WTC11 (cell line): ENCODE measurements at regions not wholly inside any gene's neighbourhood (a gene's known extent, or its start where the extent isn't known, plus 50 kb on each side); places are given as distances from the start of the nearest gene placed in this dataset.

Experiments
- ATAC-seq: fragments of 200-7000 bp; cut with Tn5 transposase; 2 replicates; pipeline ENCODE4 v1.10.0; 2021; ENCODE audit warnings: mild to moderate bottlenecking, moderate library complexity
- CTCF ChIA-PET: fragments of 300-600 bp; sonication (Branson Sonifier 250); formaldehyde crosslinking; loops from one replicate; lab custom pipeline; 2021; ENCODE audit warnings: antibody characterized with exemption; lab: Charles Lee
- POLR2A ChIA-PET: fragments of 350-600 bp; sonication (Branson Sonifier 250); formaldehyde crosslinking; loops from one replicate; lab custom pipeline; 2021; ENCODE audit warnings: antibody characterized with exemption; lab: Charles Lee
- DNase-seq: peaks from one replicate; pipeline ENCODE4 v3.0.0; 2021; ENCODE audit warnings: low spot score
- H3K27ac Mint-ChIP-seq: 2 replicates; pipeline ENCODE4 v1.8.0; 2021; ENCODE audit warnings: mixed read lengths
- H3K27me3 Mint-ChIP-seq: 2 replicates; pipeline ENCODE4 v1.8.0; 2021; ENCODE audit warnings: low read depth, mild to moderate bottlenecking, moderate library complexity, mixed read lengths
- H3K36me3 Mint-ChIP-seq: 2 replicates; pipeline ENCODE4 v1.8.0; 2021; ENCODE audit warnings: mixed read lengths
- H3K4me1 Mint-ChIP-seq: 2 replicates; pipeline ENCODE4 v1.8.0; 2022; ENCODE audit warnings: mixed read lengths
- H3K4me3 Mint-ChIP-seq: 2 replicates; pipeline ENCODE4 v1.8.0; 2021; ENCODE audit warnings: mild to moderate bottlenecking, moderate library complexity, mixed read lengths
- H3K9me3 Mint-ChIP-seq: 2 replicates; pipeline ENCODE4 v1.8.0; 2021; ENCODE audit warnings: mixed read lengths
- ARID4B ChIP-seq: sonication (generic); formaldehyde crosslinking; IDR thresholded peaks from 2 replicates; pipeline ENCODE4 v1.8.0; 2023; ENCODE audit warnings: missing genetic modification reagents, mild to moderate bottlenecking, borderline replicate concordance
- CDX4 ChIP-seq: fragments of 250-450 bp; sonication (Bioruptor Pico); IDR thresholded peaks from 2 replicates; pipeline ENCODE4 v1.9.0; 2021; ENCODE audit warnings: moderate library complexity, mild to moderate bottlenecking, inconsistent platforms, borderline replicate concordance
- E2F5 ChIP-seq: sonication (generic); formaldehyde crosslinking; IDR thresholded peaks from 2 replicates; pipeline ENCODE4 v1.8.1; 2022; ENCODE audit warnings: mild to moderate bottlenecking, moderate library complexity, missing genetic modification reagents
- GTF2I ChIP-seq: fragments of 250-450 bp; sonication (Bioruptor Pico); conservative IDR thresholded peaks from 2 replicates; pipeline ENCODE4 v1.4.0; 2021; ENCODE audit warnings: mild to moderate bottlenecking
- IRF2 ChIP-seq: sonication (generic); formaldehyde crosslinking; IDR thresholded peaks from 2 replicates; pipeline ENCODE4 v1.8.0; 2022; ENCODE audit warnings: low read depth, missing genetic modification reagents, borderline replicate concordance
- MXD4 ChIP-seq: fragments of 250-450 bp; sonication (Bioruptor Pico); IDR thresholded peaks from 2 replicates; pipeline ENCODE4 v1.8.0; 2021; ENCODE audit warnings: mild to moderate bottlenecking, moderate library complexity, borderline replicate concordance
- NFATC4 ChIP-seq: fragments of 250-450 bp; sonication (Bioruptor Pico); IDR thresholded peaks from 2 replicates; pipeline ENCODE4 v1.9.0; 2021; ENCODE audit warnings: mild to moderate bottlenecking
- STAT6 ChIP-seq: sonication (generic); formaldehyde crosslinking; conservative IDR thresholded peaks from 2 replicates; pipeline ENCODE4 v1.8.1; 2023; ENCODE audit warnings: mild to moderate bottlenecking, low read depth, missing genetic modification reagents, moderate library complexity
- ZBTB21 ChIP-seq: sonication (generic); formaldehyde crosslinking; IDR thresholded peaks from 2 replicates; pipeline ENCODE4 v1.8.1; 2023; ENCODE audit warnings: mild to moderate bottlenecking, missing genetic modification reagents, borderline replicate concordance
- ZMAT4 ChIP-seq: fragments of 250-450 bp; sonication (Bioruptor Pico); IDR thresholded peaks from 2 replicates; pipeline ENCODE4 v1.9.0; 2021; ENCODE audit warnings: mild to moderate bottlenecking
- ZNF219 ChIP-seq: sonication (generic); formaldehyde crosslinking; IDR thresholded peaks from 2 replicates; pipeline ENCODE4 v1.8.0; 2023; ENCODE audit warnings: missing genetic modification reagents, mild to moderate bottlenecking, borderline replicate concordance
- ZNF425 ChIP-seq: fragments of 250-450 bp; sonication (Bioruptor Pico); conservative IDR thresholded peaks from 2 replicates; pipeline ENCODE4 v1.9.0; 2021; ENCODE audit warnings: mild to moderate bottlenecking
- ZNF512 ChIP-seq: sonication (generic); formaldehyde crosslinking; IDR thresholded peaks from 2 replicates; pipeline ENCODE4 v1.8.1; 2022; ENCODE audit warnings: missing genetic modification reagents, borderline replicate concordance

- TF ChIP-seq STAT6 (CRISPR knock-in tag), result no peak
- TF ChIP-seq, all 79 proteins: peak for 0
Measured at GRCh38 chrX:68978655-68979054, 149.8 kb downstream of the EFNB1 start (continued).

GRCh38 chrX:68978255-68978654 lies 149.4 kb downstream of the EFNB1 start:
- no peak for TF ChIP-seq GTF2I
- no peak for TF ChIP-seq ZNF219 (CRISPR knock-in tag)
- TF ChIP-seq CDX4 (CRISPR knock-in tag), result no peak
- no peak for TF ChIP-seq NFATC4 (CRISPR knock-in tag)
- TF ChIP-seq ZMAT4 (CRISPR knock-in tag), result no peak
- TF ChIP-seq ZNF512 (CRISPR knock-in tag), result no peak
- no peak for TF ChIP-seq E2F5 (CRISPR knock-in tag)
- TF ChIP-seq STAT6 (CRISPR knock-in tag), result no peak
- no peak for TF ChIP-seq ZBTB21 (CRISPR knock-in tag)
- TF ChIP-seq IRF2 (CRISPR knock-in tag), result no peak
- Mint-ChIP-seq H3K9me3 (no peaks in the 10 kb centered on the region), H3K4me1 (peaks cover 5% of the 10 kb centered on the region), H3K27ac (no peak overlapping the region), H3K36me3 (no peaks in the 10 kb centered on the region), H3K4me3 (no peak overlapping the region), H3K27me3 (peaks cover 3% of the 10 kb centered on the region)
- ATAC-seq (peak; percentile 94), DNase-seq (peak; percentile 19)
- POLR2A ChIA-PET, result interaction anchor here (0.8 kb wide), 1 partner anchor 12 kb away, joined by 3 read pairs; no protein-coding TSS in a partner anchor
- CTCF ChIA-PET, result interaction anchor here (0.6 to 1.3 kb wide), 11 partner anchors 11 to 1015 kb away, joined by 3 to 12 read pairs (median 4); partner anchors contain the start of gene EFNB1

- Mint-ChIP-seq H3K9me3 (peaks cover 23% of the 10 kb centered on the region), H3K4me3 (no peak overlapping the region), H3K27ac (no peak overlapping the region), H3K4me1 (no peaks in the 10 kb centered on the region), H3K27me3 (no peaks in the 10 kb centered on the region), H3K36me3 (peaks cover 2% of the 10 kb centered on the region; the same call in 1 of the 2 replicates)
- TF ChIP-seq ZNF425 (CRISPR knock-in tag), result no peak
- TF ChIP-seq MXD4 (CRISPR knock-in tag), result no peak
- TF ChIP-seq ARID4B, result no peak
- ATAC-seq (no peak), DNase-seq (no peak)
- POLR2A ChIA-PET, result no interaction called here
- CTCF ChIA-PET, result no interaction called here
Measured at GRCh38 chrX:68953331-68953730, 124.5 kb downstream of the EFNB1 start.
